Esophagus muscularis mucosa (tissue), 4 donors: ENCODE measurements at regions not wholly inside any gene's neighbourhood (a gene's known extent, or its start where the extent isn't known, plus 50 kb on each side); places are given as distances from the start of the nearest gene placed in this dataset.

Source experiments
- DNase-seq: peaks from one replicate; pipeline ENCODE4 v3.0.0-alpha.2; 2017; ENCODE audit errors: extremely low spot score
- H3K27ac ChIP-seq, 4 donors: fragments of 200-600 bp; sonication (generic); replicated peaks in 1 of 4; 1 replicate in 3 of 4; 2 replicates in 1 of 4; pipeline ENCODE4 v1.5.1; 2016 to 2019; ENCODE audit warnings: mild to moderate bottlenecking in 1 of 4
- H3K27me3 ChIP-seq, 4 donors: fragments of 200-600 bp; sonication (generic); one replicate each; pipeline versions ENCODE4 v1.5.1 to v1.6.0; 2016 to 2019
- H3K36me3 ChIP-seq, 4 donors: fragments of 200-600 bp; sonication (generic); one replicate each; pipeline ENCODE4 v1.5.1; 2016 to 2019
- H3K4me1 ChIP-seq, 4 donors: fragments of 200-600 bp; sonication (generic); one replicate each; pipeline ENCODE4 v1.5.1; 2016 to 2019
- H3K4me3 ChIP-seq, 4 donors: fragments of 200-600 bp; sonication (generic); 1 replicate in 2 of 4; 2 replicates in 2 of 4; pipeline ENCODE4 v1.5.1; 2016 to 2019; ENCODE audit warnings: mild to moderate bottlenecking in 4 of 4, moderate library complexity in 1 of 4
- H3K9me3 ChIP-seq, 4 donors: fragments of 200-600 bp; sonication (generic); 1 replicate in 3 of 4; 2 replicates in 1 of 4; pipeline ENCODE4 v1.5.1; 2016 to 2019
- EP300 ChIP-seq: sonication (generic); formaldehyde crosslinking; IDR thresholded peaks from one replicate; pipeline ENCODE4 v1.6.1; 2017; ENCODE audit warnings: antibody characterized with exemption
- POLR2A ChIP-seq: fragments of 450-650 bp; IDR thresholded peaks from one replicate; pipeline ENCODE4 v1.6.1; 2017; ENCODE audit warnings: antibody characterized with exemption, moderate library complexity, mild to moderate bottlenecking, low read depth
- POLR2AphosphoS5 ChIP-seq, 2 donors: sonication (generic); formaldehyde crosslinking; IDR thresholded peaks; one replicate each; pipeline ENCODE4 v1.6.1; 2017; ENCODE audit warnings: antibody characterized with exemption in 2 of 2
- WGBS: methylation state at CpG from one replicate; pipeline ENCODE4 v1.1.5; 2018; 5-methylcytosine and 5-hydroxymethylcytosine counted together
- intact Hi-C: fragments of 100-400 bp; cut with DNase I; formaldehyde crosslinking; loops from one replicate; pipeline ENCODE4 v1.15.1; 2023
- TF ChIP-seq, protein P1 (sequence below), 3 experiments: fragments of 200-600 bp in 2 of 3; fragments of 450-650 bp in 1 of 3; sonication (generic) in 2 of 3; IDR thresholded peaks; one replicate each; pipeline ENCODE4 v1.5.1; 2017 to 2019; ENCODE audit warnings: antibody characterized with exemption in 3 of 3, mild to moderate bottlenecking in 2 of 3, moderate library complexity in 1 of 3

DNA sequence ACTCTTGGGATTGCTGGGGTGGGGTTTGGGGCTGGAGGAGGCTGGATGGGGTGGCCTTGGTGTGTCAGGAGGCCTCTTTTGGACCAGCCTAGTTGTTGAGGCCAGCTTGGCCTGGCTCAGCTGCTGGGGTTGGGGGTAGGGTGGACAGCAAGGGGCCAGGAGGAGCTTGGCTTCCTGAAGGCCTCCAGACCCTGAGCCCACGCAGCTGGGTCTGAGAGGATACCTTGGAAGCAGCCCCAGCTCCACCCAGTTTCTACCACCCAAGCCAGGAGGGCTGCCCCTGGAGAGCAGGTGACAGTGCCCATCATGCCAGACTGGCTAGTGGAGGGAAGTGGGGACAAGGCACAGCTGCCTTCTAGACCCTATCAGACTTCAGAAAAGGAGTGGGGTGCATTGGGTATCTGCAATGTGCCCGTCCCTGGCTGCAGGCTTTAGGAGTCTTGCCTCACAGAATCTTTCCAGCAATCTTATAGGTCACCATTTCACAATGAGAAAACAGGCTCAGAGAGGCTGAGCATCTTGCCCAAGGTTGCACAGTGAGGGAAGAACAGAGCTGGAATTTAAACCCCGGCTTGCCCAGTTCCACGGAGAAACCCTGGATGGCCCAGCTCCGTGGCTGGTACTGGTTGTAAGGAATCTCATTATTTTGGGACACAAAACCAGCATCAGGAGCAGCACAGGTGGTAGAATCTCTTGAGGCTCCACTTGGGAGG, 83.0 kb downstream of the LINGO1 start:
- no peak overlapping the region for H3K27ac ChIP-seq
- intact Hi-C loops = no loop called here

DNA sequence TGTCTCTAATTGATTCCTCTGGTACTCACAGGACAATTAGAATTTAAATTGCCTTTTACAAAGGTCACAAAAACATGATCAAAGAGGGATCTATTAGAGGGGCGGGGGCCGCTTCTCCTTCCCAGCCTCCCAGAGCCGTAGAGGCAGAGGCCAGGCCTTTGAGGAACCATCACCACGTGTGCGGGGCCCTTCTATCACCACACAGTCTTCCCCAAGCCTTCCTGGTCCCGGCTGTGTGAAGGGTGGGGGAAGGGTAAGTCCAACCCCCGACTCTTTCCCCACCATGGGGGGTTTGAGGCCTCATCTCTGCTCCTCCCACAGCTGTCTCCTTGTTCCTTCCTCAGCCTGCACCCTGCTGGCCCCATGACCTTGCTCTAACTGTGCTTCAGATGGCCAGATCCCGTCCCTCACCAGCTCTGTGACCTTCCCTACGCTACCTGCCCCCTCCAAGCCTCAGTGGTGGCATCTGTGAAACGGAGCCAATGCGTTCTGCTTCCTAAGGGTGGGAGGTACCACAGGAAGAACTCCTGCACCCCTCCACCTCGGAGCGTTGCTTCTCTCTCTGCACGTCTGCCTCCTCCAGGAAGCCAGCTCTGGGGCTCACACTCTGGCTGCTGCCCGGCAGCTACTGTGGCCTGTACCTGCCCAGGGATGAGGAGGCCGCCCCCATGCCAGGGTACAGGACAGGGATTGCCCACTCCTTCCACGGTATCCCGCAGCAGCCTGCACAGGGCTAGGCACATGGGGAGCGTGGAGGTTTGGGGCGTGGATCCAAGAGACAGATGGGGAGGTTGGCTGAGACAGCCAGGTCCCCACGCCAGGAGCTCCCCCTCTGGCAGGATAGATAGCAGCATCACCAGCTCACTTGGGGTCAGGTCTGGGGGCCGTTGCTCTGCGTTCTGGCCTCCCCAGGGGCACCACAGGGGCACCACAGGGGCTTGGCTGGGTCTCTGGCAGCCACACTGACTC, 83.8 kb downstream of the LINGO1 start:
- Histone ChIP-seq H3K36me3 (no peaks in the 10 kb centered on the region), H3K9me3 (no peaks in the 10 kb centered on the region), H3K27ac (no peak overlapping the region), H3K4me3 (no peak overlapping the region), H3K27me3 (peaks cover 0 to 3% (median 0%) of the 10 kb centered on the region in 4 donors), H3K4me1 (peaks cover 0 to under 1% (median under 1%) of the 10 kb centered on the region in 4 donors)
- intact Hi-C loops = no loop called here
- 83% methylated on average over 20 of the region's 23 CpGs for WGBS
- no peak for TF ChIP-seq POLR2A
- TF ChIP-seq EP300 = no peak
- TF ChIP-seq, protein P1, sequence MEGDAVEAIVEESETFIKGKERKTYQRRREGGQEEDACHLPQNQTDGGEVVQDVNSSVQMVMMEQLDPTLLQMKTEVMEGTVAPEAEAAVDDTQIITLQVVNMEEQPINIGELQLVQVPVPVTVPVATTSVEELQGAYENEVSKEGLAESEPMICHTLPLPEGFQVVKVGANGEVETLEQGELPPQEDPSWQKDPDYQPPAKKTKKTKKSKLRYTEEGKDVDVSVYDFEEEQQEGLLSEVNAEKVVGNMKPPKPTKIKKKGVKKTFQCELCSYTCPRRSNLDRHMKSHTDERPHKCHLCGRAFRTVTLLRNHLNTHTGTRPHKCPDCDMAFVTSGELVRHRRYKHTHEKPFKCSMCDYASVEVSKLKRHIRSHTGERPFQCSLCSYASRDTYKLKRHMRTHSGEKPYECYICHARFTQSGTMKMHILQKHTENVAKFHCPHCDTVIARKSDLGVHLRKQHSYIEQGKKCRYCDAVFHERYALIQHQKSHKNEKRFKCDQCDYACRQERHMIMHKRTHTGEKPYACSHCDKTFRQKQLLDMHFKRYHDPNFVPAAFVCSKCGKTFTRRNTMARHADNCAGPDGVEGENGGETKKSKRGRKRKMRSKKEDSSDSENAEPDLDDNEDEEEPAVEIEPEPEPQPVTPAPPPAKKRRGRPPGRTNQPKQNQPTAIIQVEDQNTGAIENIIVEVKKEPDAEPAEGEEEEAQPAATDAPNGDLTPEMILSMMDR (IDR thresholded peaks at IDR 0.05) = no peak
- no peak for TF ChIP-seq POLR2AphosphoS5 (IDR thresholded peaks at IDR 0.05)
- no peak for DNase-seq

More for the DNA sequence above, 83.0 kb downstream of the LINGO1 start:
- TF ChIP-seq POLR2A = no peak
- TF ChIP-seq, protein P1 (IDR thresholded peaks at IDR 0.05) = no peak
- TF ChIP-seq POLR2AphosphoS5 (IDR thresholded peaks at IDR 0.05) = no peak
- TF ChIP-seq EP300 = no peak
- no peak overlapping the region for H3K4me3 ChIP-seq
- WGBS = 87% methylated on average over 5 of the region's 5 CpGs
- no peak for DNase-seq
- H3K9me3 ChIP-seq = no peaks in the 10 kb centered on the region
- H3K4me1 ChIP-seq = no peaks in the 10 kb centered on the region
- H3K36me3 ChIP-seq = no peaks in the 10 kb centered on the region
- peaks cover 0 to 3% (median 0%) of the 10 kb centered on the region in 4 donors for H3K27me3 ChIP-seq

DNA sequence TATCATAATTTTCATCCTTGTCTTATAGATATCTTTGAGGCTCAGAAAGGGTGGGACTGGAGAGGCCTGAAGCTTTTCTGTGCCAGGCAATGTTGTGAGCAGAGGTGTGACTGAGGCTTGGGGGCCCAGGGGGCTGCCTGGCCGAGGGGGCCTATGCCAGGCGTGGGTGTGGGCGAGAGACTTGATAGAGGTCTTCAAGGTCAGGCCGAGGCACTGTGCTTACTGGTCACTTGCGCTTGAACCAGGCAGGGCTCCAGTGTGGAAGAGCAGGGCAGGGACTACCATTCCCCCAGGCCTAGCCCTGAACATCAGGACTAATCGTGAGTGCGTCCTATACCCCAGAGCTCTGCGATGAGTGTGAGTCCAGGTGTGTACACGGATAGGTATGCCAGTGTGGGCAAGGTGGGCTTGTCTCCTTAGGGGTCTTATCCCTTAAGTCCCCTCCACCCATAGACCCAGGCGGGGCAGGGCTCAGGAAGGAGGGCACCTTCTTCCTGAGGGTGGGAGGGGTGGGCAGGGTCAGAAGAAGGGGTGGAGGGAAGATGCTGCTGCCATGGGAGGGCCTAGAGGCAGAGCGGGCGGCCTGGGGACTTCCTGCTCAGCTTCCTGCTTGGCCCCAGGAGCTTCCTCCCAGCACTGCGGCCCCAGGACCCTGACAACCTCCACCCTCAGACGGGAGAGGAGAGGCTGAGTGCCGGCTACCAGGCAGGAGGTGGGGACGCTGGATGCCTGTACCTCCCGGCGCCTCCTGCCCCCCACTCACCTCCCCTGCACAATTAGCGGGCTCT, 84.7 kb downstream of the LINGO1 start:
- Histone ChIP-seq H3K27ac (no peak overlapping the region), H3K9me3 (no peaks in the 10 kb centered on the region), H3K27me3 (peaks cover 0 to 3% (median 0%) of the 10 kb centered on the region in 4 donors), H3K4me1 (peaks cover 7 to 9% (median 9%) of the 10 kb centered on the region in 4 donors), H3K36me3 (no peaks in the 10 kb centered on the region), H3K4me3 (no peak overlapping the region)
- WGBS = 85% methylated on average over 14 of the region's 19 CpGs
- DNase-seq = no peak
- intact Hi-C loops = no loop called here
- TF ChIP-seq POLR2A = no peak
- TF ChIP-seq, protein P1 (IDR thresholded peaks at IDR 0.05) = no peak
- no peak for TF ChIP-seq POLR2AphosphoS5 (IDR thresholded peaks at IDR 0.05)
- no peak for TF ChIP-seq EP300

DNA sequence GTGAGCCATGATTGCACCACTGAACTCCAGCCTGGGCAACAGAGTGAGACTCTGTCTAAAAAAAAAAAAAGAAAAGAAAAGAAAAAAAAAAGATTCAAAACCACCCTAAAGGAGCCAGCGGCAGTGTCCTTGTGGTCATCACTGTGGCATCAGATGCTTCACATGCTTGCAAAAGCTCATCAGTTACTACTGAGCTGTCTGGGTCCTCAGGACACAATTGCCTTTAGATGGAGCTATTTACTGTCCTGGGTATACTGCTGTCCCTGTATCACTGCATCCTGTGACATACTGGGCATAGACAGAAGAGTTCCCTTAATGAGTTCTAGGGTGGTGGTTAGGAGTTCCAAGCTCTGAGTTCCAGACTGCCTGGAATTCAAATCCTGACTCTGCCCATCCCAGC, 85.8 kb downstream of the LINGO1 start:
- no peak for DNase-seq

More for the DNA sequence above, 85.8 kb downstream of the LINGO1 start:
- H3K4me3 ChIP-seq = no peak overlapping the region
- H3K27me3 ChIP-seq = peaks cover 0 to 3% (median 0%) of the 10 kb centered on the region in 4 donors
- intact Hi-C loops = no loop called here
- no peaks in the 10 kb centered on the region for H3K36me3 ChIP-seq
- TF ChIP-seq, protein P1 (IDR thresholded peaks at IDR 0.05) = no peak
- no peak for TF ChIP-seq EP300
- no peak for TF ChIP-seq POLR2AphosphoS5 (IDR thresholded peaks at IDR 0.05)
- no peak for TF ChIP-seq POLR2A
- peaks cover 12 to 18% (median 16%) of the 10 kb centered on the region in 4 donors for H3K4me1 ChIP-seq
- WGBS = 100% methylated on average over 1 of the region's 1 CpG
- H3K9me3 ChIP-seq = no peaks in the 10 kb centered on the region
- no peak overlapping the region for H3K27ac ChIP-seq
